GM12892 (cell line): ENCODE measurements at regions not wholly inside any gene's neighbourhood (a gene's known extent, or its start where the extent isn't known, plus 50 kb on each side); places are given as distances from the start of the nearest gene placed in this dataset.

Source experiments
- POLR2A ChIP-seq: IDR thresholded peaks from 2 replicates; pipeline ENCODE4 v1.6.1; 2011; ENCODE audit warnings: low read depth, low read length, control low read depth
- POLR2AphosphoS5 ChIP-seq: IDR thresholded peaks from 2 replicates; pipeline ENCODE4 v1.6.1; 2011; ENCODE audit warnings: low read depth, low read length, control low read depth

GRCh38 chr6:144666781-144667180 is 381.6 kb downstream of the UTRN start:
- TF ChIP-seq POLR2A = no peak
- TF ChIP-seq POLR2AphosphoS5 = no peak
